PFSK-1 (cell line): ENCODE measurements at regions not wholly inside any gene's neighbourhood (a gene's known extent, or its start where the extent isn't known, plus 50 kb on each side); places are given as distances from the start of the nearest gene placed in this dataset.

Experiments used
- FOXP2 ChIP-seq: optimal IDR thresholded peaks from 2 replicates; pipeline ENCODE3; 2011; ENCODE audit warnings: borderline replicate concordance, control low read depth, inconsistent platforms; ENCODE audit not compliant: insufficient read depth; ENCODE audit errors: extremely low read length, extremely low read depth
- POLR2AphosphoS5 ChIP-seq: IDR thresholded peaks from 2 replicates; pipeline ENCODE4 v1.6.1; 2012; ENCODE audit warnings: low read depth, mild to moderate bottlenecking, control low read depth, low read length, moderate library complexity
- REST ChIP-seq, 2 experiments: IDR thresholded peaks; 2 replicates each; pipeline versions ENCODE4 v1.6.1 to v1.8.0; 2011 to 2012; ENCODE audit warnings: low read depth in 2 of 2, low read length in 2 of 2, control low read depth in 1 of 2, inconsistent platforms in 1 of 2, mild to moderate bottlenecking in 1 of 2, moderate library complexity in 1 of 2; ENCODE audit not compliant: insufficient read depth in 1 of 2
- SIN3A ChIP-seq: IDR thresholded peaks from 2 replicates; pipeline ENCODE4 v1.6.1; 2012; ENCODE audit warnings: mild to moderate bottlenecking, low read length, moderate library complexity, borderline replicate concordance; ENCODE audit not compliant: insufficient read depth
- TAF1 ChIP-seq: IDR thresholded peaks from 2 replicates; pipeline ENCODE4 v1.6.1; 2012; ENCODE audit warnings: low read length, control low read depth, borderline replicate concordance; ENCODE audit not compliant: insufficient read depth

- TF ChIP-seq REST (IDR thresholded peaks at IDR 0.05; ENCODE audit: insufficient read depth in 1 of 2, low read depth in 2 of 2, low read length in 2 of 2) = no peak
These were observed 606.6 kb upstream of the MAP3K7 start for GRCh38 chr6:91193446-91193845.

GRCh38 chr6:91185072-91185471, 598.2 kb upstream of the MAP3K7 start:
- TF ChIP-seq REST (IDR thresholded peaks at IDR 0.05; ENCODE audit: insufficient read depth in 1 of 2, low read depth in 2 of 2, low read length in 2 of 2) = no peak
- TF ChIP-seq SIN3A = no peak
- no peak for TF ChIP-seq POLR2AphosphoS5
- TF ChIP-seq TAF1 = no peak
- no peak for TF ChIP-seq FOXP2

- TF ChIP-seq REST (IDR thresholded peaks at IDR 0.05; ENCODE audit: insufficient read depth in 1 of 2, low read depth in 2 of 2, low read length in 2 of 2) (no peak), TAF1 (no peak), SIN3A (no peak), FOXP2 (no peak), POLR2AphosphoS5 (no peak)
These were observed 594.5 kb upstream of the MAP3K7 start for GRCh38 chr6:91181416-91181815.

GRCh38 chr6:91173651-91174050, 586.8 kb upstream of the MAP3K7 start:
- TF ChIP-seq TAF1 (no peak), FOXP2 (no peak), POLR2AphosphoS5 (no peak), REST (IDR thresholded peaks at IDR 0.05; ENCODE audit: insufficient read depth in 1 of 2, low read depth in 2 of 2, low read length in 2 of 2) (no peak), SIN3A (no peak)

- TF ChIP-seq TAF1 (no peak), FOXP2 (no peak), POLR2AphosphoS5 (no peak), SIN3A (no peak), REST (IDR thresholded peaks at IDR 0.05; ENCODE audit: insufficient read depth in 1 of 2, low read depth in 2 of 2, low read length in 2 of 2) (no peak)
These were observed 586.3 kb upstream of the MAP3K7 start for GRCh38 chr6:91173186-91173585.
